Endodermal cell (in vitro differentiated cells): ENCODE measurements at regions not wholly inside any gene's neighbourhood (a gene's known extent, or its start where the extent isn't known, plus 50 kb on each side); places are given as distances from the start of the nearest gene placed in this dataset.

Experiments used
- DNase-seq: peaks from one replicate; pipeline ENCODE4 v3.0.0-alpha.2; 2017
- H3K27ac ChIP-seq: 2 replicates; pipeline ENCODE4 v1.5.1; 2013; ENCODE audit warnings: mild to moderate bottlenecking, low read depth, low read length, moderate library complexity
- H3K27me3 ChIP-seq: 2 replicates; pipeline ENCODE4 v1.6.1; 2013; ENCODE audit warnings: mild to moderate bottlenecking, low read length, moderate library complexity; ENCODE audit not compliant: insufficient read depth, control insufficient read depth, poor library complexity, severe bottlenecking
- H3K36me3 ChIP-seq: 2 replicates; pipeline ENCODE4 v1.7.0; 2013; ENCODE audit warnings: mild to moderate bottlenecking, low read length, moderate library complexity; ENCODE audit not compliant: control insufficient read depth, insufficient read depth
- H3K4me1 ChIP-seq: one replicate; pipeline ENCODE4 v1.7.0; 2013; ENCODE audit warnings: low read length; ENCODE audit not compliant: control insufficient read depth, insufficient read depth
- H3K4me3 ChIP-seq: 2 replicates; pipeline ENCODE4 v1.5.1; 2013; ENCODE audit warnings: mild to moderate bottlenecking, low read length, moderate library complexity
- H3K9ac ChIP-seq: 2 replicates; pipeline ENCODE4 v1.6.1; 2013; ENCODE audit warnings: mild to moderate bottlenecking, low read length, moderate library complexity; ENCODE audit not compliant: poor library complexity, severe bottlenecking; ENCODE audit errors: extremely low read depth
- H3K9me3 ChIP-seq: 2 replicates; pipeline ENCODE4 v1.6.1; 2013; ENCODE audit warnings: mild to moderate bottlenecking, low read length, moderate library complexity; ENCODE audit not compliant: control insufficient read depth
- H3K27ac Mint-ChIP-seq: 2 replicates; pipeline ENCODE4 v1.8.0; 2020; ENCODE audit warnings: mixed read lengths
- H3K27me3 Mint-ChIP-seq: 2 replicates; pipeline ENCODE4 v1.8.0; 2021; ENCODE audit warnings: mild to moderate bottlenecking, mixed read lengths; ENCODE audit not compliant: insufficient read depth
- H3K36me3 Mint-ChIP-seq: 2 replicates; pipeline ENCODE4 v1.8.0; 2020; ENCODE audit warnings: low read depth, mixed read lengths
- H3K4me1 Mint-ChIP-seq: 2 replicates; pipeline ENCODE4 v1.8.0; 2020; ENCODE audit warnings: mixed read lengths
- H3K4me3 Mint-ChIP-seq: 2 replicates; pipeline ENCODE4 v1.8.0; 2020; ENCODE audit warnings: mild to moderate bottlenecking, moderate library complexity, mixed read lengths
- H3K9me3 Mint-ChIP-seq: 2 replicates; pipeline ENCODE4 v1.8.0; 2020; ENCODE audit warnings: mild to moderate bottlenecking, mixed read lengths
- WGBS, 2 experiments: methylation state at CpG; one replicate each; pipeline versions ENCODE4 v1.1.5 to v1.1.7; 2013; ENCODE audit warnings: missing lambda C conversion rate in 2 of 2, mixed read lengths in 1 of 2; ENCODE audit not compliant: insufficient coverage in 1 of 2, insufficient read length in 1 of 2; 5-methylcytosine and 5-hydroxymethylcytosine counted together
- TF ChIP-seq, protein P1 (sequence below): fragments of 200-600 bp; sonication (generic); conservative IDR thresholded peaks from 2 replicates; pipeline ENCODE4 v1.5.0; 2021; ENCODE audit warnings: antibody characterized with exemption, mild to moderate bottlenecking

DNA sequence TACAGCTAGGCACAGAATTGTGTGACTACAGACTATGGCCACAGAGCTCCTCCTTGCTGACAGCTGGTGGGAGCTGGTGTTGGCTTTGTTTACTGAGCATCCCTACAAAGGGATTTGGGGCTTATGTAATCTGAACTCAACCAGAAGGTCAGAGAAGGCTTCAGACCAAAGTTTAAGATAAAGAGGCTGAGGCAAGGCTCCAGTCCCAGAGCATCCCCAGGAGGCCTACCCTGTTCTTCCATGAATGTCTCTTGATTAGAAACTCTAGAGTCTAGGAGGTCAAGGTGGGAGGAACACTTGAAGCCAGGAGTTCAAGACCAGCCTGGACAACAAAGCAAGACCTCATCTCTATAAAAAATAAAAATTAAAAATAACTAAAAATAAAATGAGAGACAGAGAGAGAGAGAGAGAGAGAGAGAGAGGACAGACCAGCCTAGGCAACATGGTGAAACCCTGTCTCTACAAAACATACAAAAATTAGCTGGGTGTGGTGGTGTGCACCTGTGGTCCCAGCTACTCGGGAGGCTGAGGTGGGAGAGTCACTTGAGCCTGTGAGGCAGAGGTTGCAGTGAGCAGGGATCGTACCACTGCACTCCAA is 125.5 kb upstream of the SERPIND1 start:
- no peaks in the 10 kb centered on the region for H3K36me3 ChIP-seq

DNA sequence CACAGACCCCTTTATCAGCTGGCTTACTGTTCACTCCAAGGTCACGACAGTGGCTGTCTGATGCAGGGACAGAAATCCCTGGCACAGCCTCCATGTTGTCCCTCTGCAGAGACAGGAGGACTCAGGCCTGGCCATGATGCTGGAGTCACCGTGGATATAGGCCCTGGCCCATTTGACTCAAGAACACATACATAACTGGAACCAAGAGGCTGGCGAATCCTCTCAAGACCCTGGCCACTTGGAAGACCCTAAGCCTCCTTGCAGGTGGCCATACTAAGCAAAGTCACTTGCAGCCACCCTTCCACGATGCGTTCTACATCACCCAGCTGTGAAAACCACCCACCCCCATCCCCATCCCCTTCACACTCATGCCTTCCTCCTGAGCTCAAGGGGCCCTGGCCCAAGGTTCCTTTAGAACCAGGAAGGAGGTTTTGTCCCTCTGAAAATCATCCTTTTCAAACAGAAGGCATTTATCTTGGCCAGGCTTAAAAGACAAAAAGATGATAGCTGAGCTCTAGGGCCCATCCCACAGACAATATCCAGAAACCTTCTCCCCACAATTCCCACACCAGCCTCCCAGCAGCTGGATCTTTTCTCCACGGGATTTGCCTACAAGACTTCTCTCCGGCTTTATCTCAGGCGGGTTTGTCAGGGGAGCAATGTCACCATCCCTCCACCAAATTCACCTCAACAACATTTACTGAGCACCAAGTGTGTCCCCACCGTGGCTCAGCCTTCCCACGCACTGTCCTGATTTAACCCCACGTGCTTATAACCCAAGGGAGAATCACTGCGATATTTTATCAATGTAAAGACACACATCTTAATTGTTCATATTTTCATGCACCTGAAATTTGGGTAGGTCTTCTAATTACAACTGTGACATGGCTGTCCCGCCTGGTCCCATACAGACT is 123.4 kb upstream of the SERPIND1 start:
- no peaks in the 10 kb centered on the region for H3K9me3 ChIP-seq
- Mint-ChIP-seq H3K27me3 (peaks cover 2% of the 10 kb centered on the region), H3K4me1 (no peaks in the 10 kb centered on the region), H3K4me3 (no peak overlapping the region), H3K36me3 (no peaks in the 10 kb centered on the region), H3K27ac (no peak overlapping the region), H3K9me3 (no peaks in the 10 kb centered on the region)
- no peak overlapping the region for H3K4me3 ChIP-seq
- H3K36me3 ChIP-seq: no peaks in the 10 kb centered on the region
- H3K9ac ChIP-seq: no peak overlapping the region
- 87 to 89% methylated on average over 8 to 13 of the region's 13 CpGs for WGBS, 2 experiments
- TF ChIP-seq, protein P1, sequence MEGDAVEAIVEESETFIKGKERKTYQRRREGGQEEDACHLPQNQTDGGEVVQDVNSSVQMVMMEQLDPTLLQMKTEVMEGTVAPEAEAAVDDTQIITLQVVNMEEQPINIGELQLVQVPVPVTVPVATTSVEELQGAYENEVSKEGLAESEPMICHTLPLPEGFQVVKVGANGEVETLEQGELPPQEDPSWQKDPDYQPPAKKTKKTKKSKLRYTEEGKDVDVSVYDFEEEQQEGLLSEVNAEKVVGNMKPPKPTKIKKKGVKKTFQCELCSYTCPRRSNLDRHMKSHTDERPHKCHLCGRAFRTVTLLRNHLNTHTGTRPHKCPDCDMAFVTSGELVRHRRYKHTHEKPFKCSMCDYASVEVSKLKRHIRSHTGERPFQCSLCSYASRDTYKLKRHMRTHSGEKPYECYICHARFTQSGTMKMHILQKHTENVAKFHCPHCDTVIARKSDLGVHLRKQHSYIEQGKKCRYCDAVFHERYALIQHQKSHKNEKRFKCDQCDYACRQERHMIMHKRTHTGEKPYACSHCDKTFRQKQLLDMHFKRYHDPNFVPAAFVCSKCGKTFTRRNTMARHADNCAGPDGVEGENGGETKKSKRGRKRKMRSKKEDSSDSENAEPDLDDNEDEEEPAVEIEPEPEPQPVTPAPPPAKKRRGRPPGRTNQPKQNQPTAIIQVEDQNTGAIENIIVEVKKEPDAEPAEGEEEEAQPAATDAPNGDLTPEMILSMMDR: no peak
- no peaks in the 10 kb centered on the region for H3K4me1 ChIP-seq
- H3K27me3 ChIP-seq: no peaks in the 10 kb centered on the region
- H3K27ac ChIP-seq: no peak overlapping the region
- DNase-seq: peak; percentile 27

More for the DNA sequence above, 125.5 kb upstream of the SERPIND1 start:
- no peak overlapping the region for H3K27ac Mint-ChIP-seq
- Histone ChIP-seq H3K27me3 (no peaks in the 10 kb centered on the region), H3K4me3 (no peak overlapping the region), H3K4me1 (peaks cover 8% of the 10 kb centered on the region), H3K9me3 (no peaks in the 10 kb centered on the region), H3K9ac (no peak overlapping the region), H3K27ac (no peak overlapping the region)
- TF ChIP-seq, protein P1: no peak
- H3K9me3 Mint-ChIP-seq: no peaks in the 10 kb centered on the region
- peak; percentile 36 for DNase-seq
- H3K27me3 Mint-ChIP-seq: peaks cover 2% of the 10 kb centered on the region
- H3K36me3 Mint-ChIP-seq: no peaks in the 10 kb centered on the region
- H3K4me1 Mint-ChIP-seq: peaks cover 10% of the 10 kb centered on the region
- 80 to 92% methylated on average over 2 of the region's 2 CpGs for WGBS, 2 experiments
- H3K4me3 Mint-ChIP-seq: no peak overlapping the region

DNA sequence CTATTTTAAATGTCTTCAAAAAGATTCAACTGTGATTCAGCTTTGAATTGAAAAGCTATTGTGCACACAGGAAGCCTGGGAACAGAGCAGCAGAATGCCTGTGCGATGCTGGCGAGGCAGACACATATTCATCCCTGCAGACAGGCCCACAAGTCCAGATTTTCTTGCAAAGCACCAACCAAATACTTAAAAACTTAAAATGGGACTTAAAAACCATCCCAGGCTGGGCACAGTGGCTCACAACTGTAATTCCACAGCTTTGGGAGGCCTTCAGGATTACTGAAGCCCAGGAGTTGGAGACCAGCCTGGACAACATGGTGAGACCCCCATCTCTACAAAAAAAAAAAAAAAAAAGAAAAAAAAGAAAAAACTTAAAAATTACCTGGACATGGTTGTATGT is 122.6 kb upstream of the SERPIND1 start:
- TF ChIP-seq, protein P1: no peak
- H3K27ac ChIP-seq: no peak overlapping the region
- H3K4me3 ChIP-seq: no peak overlapping the region
- H3K4me3 Mint-ChIP-seq: no peak overlapping the region
- H3K4me1 ChIP-seq: no peaks in the 10 kb centered on the region
- no peaks in the 10 kb centered on the region for H3K36me3 Mint-ChIP-seq
- no peak overlapping the region for H3K9ac ChIP-seq
- no peaks in the 10 kb centered on the region for H3K27me3 ChIP-seq
- H3K36me3 ChIP-seq: no peaks in the 10 kb centered on the region
- H3K27ac Mint-ChIP-seq: no peak overlapping the region
- no peaks in the 10 kb centered on the region for H3K4me1 Mint-ChIP-seq
- H3K27me3 Mint-ChIP-seq: no peaks in the 10 kb centered on the region
- 91% methylated on average over 2 of the region's 2 CpGs; no CpG with 5 or more reads in 1 of the 2 experiments for WGBS, 2 experiments
- no peaks in the 10 kb centered on the region for H3K9me3 Mint-ChIP-seq
- H3K9me3 ChIP-seq: no peaks in the 10 kb centered on the region
- no peak for DNase-seq
